ENCODE measurements at regions not wholly inside any gene's neighbourhood (a gene's known extent, or its start where the extent isn't known, plus 50 kb on each side); places are given as distances from the start of the nearest gene placed in this dataset.
A peak's percentile ranks its signal among the peaks of the same experiment; 100 is the strongest.

DNA sequence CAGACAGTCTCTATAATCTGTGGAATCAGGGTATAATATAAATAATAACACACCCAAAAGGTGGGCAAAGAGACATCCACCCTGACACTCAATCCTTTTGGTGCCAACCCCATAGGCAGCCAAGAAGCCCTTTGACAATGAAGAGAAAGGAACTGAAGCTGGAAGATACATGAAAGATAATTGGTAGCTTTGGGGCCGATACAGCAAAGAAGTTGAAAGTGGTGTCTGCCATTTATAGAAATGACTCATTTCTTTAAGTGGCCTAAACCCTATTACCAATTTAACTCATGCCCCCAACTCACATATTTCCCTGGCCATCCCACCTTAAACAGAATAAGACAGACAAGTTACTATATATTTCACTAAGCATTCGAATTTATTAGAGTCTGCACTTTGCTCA, 167.0 kb downstream of the ZC3H11B start:
- DNase-seq: no peak
- ChIA-PET POLR2A (ENCODE audit: unreplicated experiment) (no interaction called here), CTCF (no interaction called here)
- peak overlapping the region; percentile 2 for H3K4me2 ChIP-seq (ENCODE audit: low read length)
- H4K20me1 ChIP-seq (ENCODE audit: low read length): no peaks in the 10 kb centered on the region
- H3K27me3 ChIP-seq (ENCODE audit: low read length): no peaks in the 10 kb centered on the region
- no peaks in the 10 kb centered on the region for H3K36me3 ChIP-seq (ENCODE audit: low read depth, low read length)
- H3K27ac ChIP-seq (ENCODE audit: low read length): peak overlapping the region; percentile 60
- H3F3A ChIP-seq (ENCODE audit: low read length, unreplicated experiment): peaks cover 10% of the 10 kb centered on the region
- H3K9ac ChIP-seq (ENCODE audit: low read length): peak overlapping the region; percentile 2; the same call in 1 of the 2 replicates
- no peak for ATAC-seq
- no peak overlapping the region for H3K4me3 ChIP-seq (ENCODE audit: low read length)
- BruUV-seq (replicated peaks): no TSS peak
- no peaks in the 10 kb centered on the region for H3K9me2 ChIP-seq (replicated peaks; ENCODE audit: low read length)
- intact Hi-C loops (cut with micrococcal nuclease): loop anchor here (1.0 kb wide), 2 partner anchors 59 to 109 kb away; no protein-coding TSS in a partner anchor
- no peaks in the 10 kb centered on the region for H3K9me3 ChIP-seq (ENCODE audit: low read length)
- H3K79me2 ChIP-seq (ENCODE audit: low read length): no peaks in the 10 kb centered on the region
- TF ChIP-seq EZH2phosphoT487 (IDR thresholded peaks at IDR 0.05; ENCODE audit: borderline replicate concordance, low read length): no peak
- TF ChIP-seq, protein P1, sequence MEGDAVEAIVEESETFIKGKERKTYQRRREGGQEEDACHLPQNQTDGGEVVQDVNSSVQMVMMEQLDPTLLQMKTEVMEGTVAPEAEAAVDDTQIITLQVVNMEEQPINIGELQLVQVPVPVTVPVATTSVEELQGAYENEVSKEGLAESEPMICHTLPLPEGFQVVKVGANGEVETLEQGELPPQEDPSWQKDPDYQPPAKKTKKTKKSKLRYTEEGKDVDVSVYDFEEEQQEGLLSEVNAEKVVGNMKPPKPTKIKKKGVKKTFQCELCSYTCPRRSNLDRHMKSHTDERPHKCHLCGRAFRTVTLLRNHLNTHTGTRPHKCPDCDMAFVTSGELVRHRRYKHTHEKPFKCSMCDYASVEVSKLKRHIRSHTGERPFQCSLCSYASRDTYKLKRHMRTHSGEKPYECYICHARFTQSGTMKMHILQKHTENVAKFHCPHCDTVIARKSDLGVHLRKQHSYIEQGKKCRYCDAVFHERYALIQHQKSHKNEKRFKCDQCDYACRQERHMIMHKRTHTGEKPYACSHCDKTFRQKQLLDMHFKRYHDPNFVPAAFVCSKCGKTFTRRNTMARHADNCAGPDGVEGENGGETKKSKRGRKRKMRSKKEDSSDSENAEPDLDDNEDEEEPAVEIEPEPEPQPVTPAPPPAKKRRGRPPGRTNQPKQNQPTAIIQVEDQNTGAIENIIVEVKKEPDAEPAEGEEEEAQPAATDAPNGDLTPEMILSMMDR (conservative IDR thresholded peaks at IDR 0.05; ENCODE audit: low read depth, low read length): no peak
- no peak for TF ChIP-seq EZH2 (IDR thresholded peaks at IDR 0.05; ENCODE audit: low read length, unreplicated experiment)
- H2AFZ ChIP-seq (ENCODE audit: low read length): no peak overlapping the region
- peaks cover 48% of the 10 kb centered on the region for H3K4me1 ChIP-seq (ENCODE audit: insufficient read depth, low read length)

GRCh38 chr1:219444474-219444873, 168.4 kb downstream of the ZC3H11B start:
- Histone ChIP-seq H3K4me3 (ENCODE audit: low read length) (no peak overlapping the region), H3K36me3 (ENCODE audit: low read depth, low read length) (no peaks in the 10 kb centered on the region), H3K9ac (ENCODE audit: low read length) (no peak overlapping the region), H3K27me3 (ENCODE audit: low read length) (no peaks in the 10 kb centered on the region), H3K4me2 (ENCODE audit: low read length) (no peak overlapping the region), H2AFZ (ENCODE audit: low read length) (no peak overlapping the region), H3K27ac (ENCODE audit: low read length) (peak overlapping the region; percentile 81), H3K4me1 (ENCODE audit: insufficient read depth, low read length) (peaks cover 48% of the 10 kb centered on the region), H3F3A (ENCODE audit: low read length, unreplicated experiment) (peaks cover 10% of the 10 kb centered on the region), H4K20me1 (ENCODE audit: low read length) (no peaks in the 10 kb centered on the region), H3K79me2 (ENCODE audit: low read length) (no peaks in the 10 kb centered on the region), H3K9me2 (replicated peaks; ENCODE audit: low read length) (no peaks in the 10 kb centered on the region), H3K9me3 (ENCODE audit: low read length) (no peaks in the 10 kb centered on the region)
- no TSS peak for BruUV-seq (replicated peaks)
- TF ChIP-seq EZH2 (IDR thresholded peaks at IDR 0.05; ENCODE audit: low read length, unreplicated experiment) (no peak), EZH2phosphoT487 (IDR thresholded peaks at IDR 0.05; ENCODE audit: borderline replicate concordance, low read length) (no peak)
- TF ChIP-seq, protein P1 (conservative IDR thresholded peaks at IDR 0.05; ENCODE audit: low read depth, low read length): no peak
- intact Hi-C loops (cut with micrococcal nuclease): no loop called here
- POLR2A ChIA-PET (ENCODE audit: unreplicated experiment): no interaction called here
- CTCF ChIA-PET: no interaction called here
- no peak for DNase-seq
- ATAC-seq: no peak

DNA sequence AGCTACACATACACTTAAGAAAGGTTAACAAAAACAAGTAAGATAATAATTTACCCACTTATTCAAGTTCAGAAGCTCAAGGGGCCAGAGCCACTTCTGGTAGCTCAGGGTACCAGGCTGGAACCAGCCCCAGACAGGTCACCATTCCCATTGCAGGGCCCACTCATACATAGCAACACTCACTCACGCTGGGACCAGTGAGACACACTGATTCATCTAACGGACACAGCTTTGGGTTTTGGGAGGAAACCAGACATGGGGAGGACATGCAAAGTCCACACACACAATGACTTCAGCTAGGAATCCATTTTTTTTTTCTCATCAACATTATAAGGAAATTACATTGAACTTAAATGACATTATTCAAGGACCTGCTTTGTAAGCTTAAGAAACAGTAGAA, 169.1 kb downstream of the ZC3H11B start:
- Histone ChIP-seq H3K4me2 (ENCODE audit: low read length) (no peak overlapping the region), H2AFZ (ENCODE audit: low read length) (no peak overlapping the region), H3F3A (ENCODE audit: low read length, unreplicated experiment) (peaks cover 10% of the 10 kb centered on the region), H3K79me2 (ENCODE audit: low read length) (no peaks in the 10 kb centered on the region), H4K20me1 (ENCODE audit: low read length) (no peaks in the 10 kb centered on the region), H3K9me2 (replicated peaks; ENCODE audit: low read length) (no peaks in the 10 kb centered on the region), H3K27me3 (ENCODE audit: low read length) (no peaks in the 10 kb centered on the region), H3K36me3 (ENCODE audit: low read depth, low read length) (no peaks in the 10 kb centered on the region), H3K4me1 (ENCODE audit: insufficient read depth, low read length) (peaks cover 48% of the 10 kb centered on the region), H3K4me3 (ENCODE audit: low read length) (no peak overlapping the region), H3K27ac (ENCODE audit: low read length) (peak overlapping the region; percentile 81), H3K9ac (ENCODE audit: low read length) (no peak overlapping the region; the same call in 1 of the 2 replicates), H3K9me3 (ENCODE audit: low read length) (no peaks in the 10 kb centered on the region)
- intact Hi-C loops (cut with micrococcal nuclease): no loop called here
- ChIA-PET CTCF (no interaction called here), POLR2A (ENCODE audit: unreplicated experiment) (no interaction called here)
- ATAC-seq: no peak
- no TSS peak for BruUV-seq (replicated peaks)
- TF ChIP-seq, protein P1 (conservative IDR thresholded peaks at IDR 0.05; ENCODE audit: low read depth, low read length): no peak
- TF ChIP-seq EZH2 (IDR thresholded peaks at IDR 0.05; ENCODE audit: low read length, unreplicated experiment): no peak
- TF ChIP-seq EZH2phosphoT487 (IDR thresholded peaks at IDR 0.05; ENCODE audit: borderline replicate concordance, low read length): no peak
- DNase-seq: peak; percentile 47

All from PC-3 (cell line).